HTR-8/SVneo (cell line): ENCODE measurements at regions not wholly inside any gene's neighbourhood (a gene's known extent, or its start where the extent isn't known, plus 50 kb on each side); places are given as distances from the start of the nearest gene placed in this dataset.
"Not testable (repeated sequence)": the region's sequence is repeated elsewhere in the genome, so short reads cannot be mapped to it uniquely, and the experiment has no call there.

ENCODE experiments used
- DNase-seq: peaks from one replicate; pipeline ENCODE4 v3.0.0; 2011; ENCODE audit warnings: low spot score, mixed read lengths; ENCODE audit not compliant: insufficient read length
- FAIRE-seq: peaks from 2 replicates; lab custom pipeline; 2011; peaks lifted over from hg19 to GRCh38; lab: Jason Lieb, UNC

DNA sequence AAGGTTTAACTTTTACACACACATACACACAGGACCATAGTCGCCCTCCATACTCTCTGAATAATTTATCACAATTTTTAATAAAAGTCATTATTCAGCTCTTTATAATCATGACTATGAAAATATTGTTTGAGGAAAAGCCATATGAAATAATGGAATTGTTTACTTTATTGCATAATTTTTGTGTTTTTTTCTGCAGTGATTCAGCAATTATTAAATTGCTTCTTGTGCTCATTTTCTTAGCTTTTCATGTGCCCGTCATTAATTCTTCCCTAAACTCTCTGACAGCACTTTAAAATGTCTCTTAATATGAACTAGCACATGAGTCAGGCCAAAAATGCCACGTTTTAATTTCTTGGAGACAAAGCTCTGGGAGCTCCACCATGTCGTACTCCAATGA is 77.5 kb upstream of the ALX4 start:
- no peak for FAIRE-seq
- no peak for DNase-seq

DNA sequence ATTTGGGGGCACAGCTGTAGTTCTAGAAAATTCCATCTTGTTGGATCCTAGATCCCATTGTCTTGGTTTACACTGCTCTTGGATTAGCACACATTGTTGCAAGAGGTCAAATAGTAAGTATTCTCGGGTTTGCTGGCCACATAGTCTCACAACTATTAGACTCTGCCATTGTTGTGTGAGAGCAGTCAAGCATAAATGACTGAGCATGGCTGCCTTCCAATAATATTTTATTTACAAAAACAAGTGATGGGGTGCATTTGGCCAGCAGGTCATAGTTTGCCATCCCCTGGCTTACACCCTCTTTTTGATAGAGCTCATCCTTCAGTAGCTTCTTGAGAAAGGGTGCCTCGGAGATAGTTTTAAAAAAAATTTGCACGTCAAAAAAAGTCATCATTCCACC is 77.9 kb upstream of the ALX4 start:
- FAIRE-seq (no peak), DNase-seq (no peak)

DNA sequence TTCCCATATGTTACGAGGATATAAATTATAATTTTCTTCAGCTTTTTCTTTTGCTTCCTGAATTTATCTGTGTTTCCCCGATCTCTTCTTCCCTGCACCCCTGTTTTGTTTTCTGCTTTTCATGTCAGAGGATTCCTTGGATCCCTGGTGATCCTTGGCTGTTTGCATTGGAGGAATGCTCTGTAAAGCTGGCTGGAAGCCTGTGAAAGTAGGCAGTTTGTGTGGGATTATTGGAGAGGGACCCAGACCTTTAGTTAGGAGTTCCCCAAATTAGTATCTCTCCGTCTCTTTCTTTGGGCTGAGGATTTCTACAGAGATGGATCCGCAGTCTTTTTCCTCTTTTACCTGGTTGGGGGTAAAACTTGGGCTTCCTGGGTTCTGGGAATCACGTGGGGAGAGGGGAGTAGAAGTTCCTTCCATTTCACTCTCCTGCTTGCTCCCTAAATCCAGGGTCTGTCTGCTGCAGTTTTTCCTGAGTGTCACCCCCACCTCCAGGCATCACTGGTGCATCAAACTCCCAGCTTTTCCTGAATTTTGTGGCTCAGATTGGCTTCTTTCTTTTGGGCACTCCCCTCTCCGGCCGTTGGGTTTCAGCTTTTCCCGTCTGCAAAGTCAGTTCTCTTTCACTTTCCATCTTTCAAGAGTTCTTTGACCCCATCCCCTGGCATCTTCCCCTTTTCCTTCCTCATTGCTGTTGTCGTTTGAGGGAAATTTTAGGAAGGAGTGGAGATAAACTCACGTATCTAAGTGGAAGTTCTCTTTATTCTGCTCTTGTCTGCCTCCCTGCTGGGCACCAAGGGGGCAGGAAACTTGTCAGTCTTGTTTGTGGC is 79.1 kb upstream of the ALX4 start:
- DNase-seq (no peak), FAIRE-seq (no peak)

DNA sequence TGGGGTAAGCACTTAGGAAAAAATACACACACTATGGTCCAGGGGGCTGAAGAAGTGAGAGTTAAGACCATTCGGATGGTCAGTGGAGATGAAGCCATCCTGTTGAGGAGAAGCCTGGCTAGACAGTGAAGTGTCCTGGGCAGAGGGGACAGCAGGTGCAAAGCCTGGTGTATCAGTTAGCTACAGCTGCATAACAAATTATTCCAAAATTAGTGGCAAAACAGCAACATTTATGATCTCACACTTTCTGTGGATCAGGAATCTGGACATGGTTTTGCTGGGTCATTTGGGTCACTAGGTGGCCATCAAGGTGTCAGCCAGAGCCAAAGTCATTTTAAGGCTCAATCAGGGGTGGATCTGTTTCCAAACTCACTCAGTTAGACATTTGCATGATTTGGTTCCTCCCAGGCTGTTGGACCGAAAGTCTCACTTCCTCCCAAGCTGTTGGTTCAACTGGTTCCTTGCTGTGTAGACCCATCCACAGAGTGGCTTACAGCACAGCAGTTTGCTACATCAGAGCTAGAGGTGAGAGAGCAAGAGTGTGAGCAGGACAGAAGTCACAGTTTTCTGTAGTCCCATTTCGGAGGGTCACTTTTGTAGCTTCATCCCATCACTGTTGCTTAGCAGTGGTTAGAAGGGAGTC is 80.1 kb upstream of the ALX4 start:
- DNase-seq, result no peak
- FAIRE-seq, result no peak

DNA sequence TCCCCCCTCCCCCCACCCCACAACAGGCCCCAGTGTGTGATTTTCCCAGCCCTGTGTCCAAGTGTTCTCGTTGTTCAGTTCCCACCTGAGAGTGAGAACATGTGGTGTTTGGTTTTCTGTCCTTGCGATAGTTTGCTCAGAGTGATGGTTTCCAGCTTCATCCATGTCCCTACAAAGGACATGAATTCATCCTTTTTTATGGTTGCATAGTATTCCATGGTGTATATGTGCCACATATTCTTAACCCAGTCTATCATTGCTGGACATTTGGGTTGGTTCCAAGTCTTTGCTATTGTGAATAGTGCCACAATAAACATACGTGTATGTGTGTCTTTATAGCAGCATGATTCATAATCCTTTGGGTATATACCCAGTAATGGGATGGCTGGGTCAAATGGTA is 81.1 kb upstream of the ALX4 start:
- DNase-seq, FAIRE-seq: not testable (repeated sequence)

DNA sequence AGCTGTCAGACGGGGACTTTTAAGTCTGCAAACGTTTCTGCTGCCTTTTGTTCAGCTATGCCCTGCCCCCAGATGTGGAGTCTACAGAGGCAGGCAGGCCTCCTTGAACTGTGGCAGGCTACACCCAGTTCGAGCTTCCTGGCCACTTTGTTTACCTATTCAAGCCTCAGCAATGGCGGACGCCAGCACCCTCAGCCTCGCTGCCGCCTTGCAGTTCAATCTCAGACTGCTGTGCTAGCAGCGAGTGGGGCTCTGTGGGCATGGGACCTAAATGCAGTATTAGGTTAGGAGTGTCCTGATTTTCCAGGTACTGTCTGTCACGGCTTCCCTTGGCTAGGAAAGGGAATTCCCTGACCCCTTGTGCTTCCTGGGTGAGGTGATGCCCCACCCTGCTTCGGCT is 86.8 kb upstream of the ALX4 start:
- FAIRE-seq, DNase-seq: not testable (repeated sequence)

DNA sequence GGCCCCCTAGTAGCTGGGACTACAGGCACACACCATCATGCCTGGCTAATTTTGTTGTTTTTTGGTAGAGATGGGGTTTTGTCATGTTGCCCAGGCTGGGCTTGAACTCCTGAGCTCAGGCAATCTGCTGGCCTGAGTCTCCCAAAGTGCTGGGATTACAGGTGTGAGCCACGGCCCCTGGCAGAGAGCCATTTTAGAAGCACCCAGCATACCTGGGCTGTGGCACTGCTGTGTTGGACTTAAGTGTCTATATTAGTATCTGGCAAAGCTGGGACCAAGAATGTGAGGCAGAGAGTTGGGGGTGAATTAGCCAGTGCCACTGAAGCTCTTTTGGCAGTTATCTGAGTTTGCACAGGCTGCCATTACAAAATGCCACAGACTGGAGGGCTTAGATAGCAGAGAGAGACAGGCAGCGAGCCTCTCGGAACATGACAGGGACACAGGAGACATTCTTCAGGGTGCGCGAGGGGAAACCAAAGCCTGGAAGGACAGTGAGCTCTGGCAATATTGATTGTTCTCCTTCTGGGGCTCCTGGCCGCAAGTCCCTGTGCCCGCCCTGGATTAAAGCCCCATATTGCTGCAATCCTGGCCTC is 87.7 kb upstream of the ALX4 start:
- no peak for FAIRE-seq
- no peak for DNase-seq

DNA sequence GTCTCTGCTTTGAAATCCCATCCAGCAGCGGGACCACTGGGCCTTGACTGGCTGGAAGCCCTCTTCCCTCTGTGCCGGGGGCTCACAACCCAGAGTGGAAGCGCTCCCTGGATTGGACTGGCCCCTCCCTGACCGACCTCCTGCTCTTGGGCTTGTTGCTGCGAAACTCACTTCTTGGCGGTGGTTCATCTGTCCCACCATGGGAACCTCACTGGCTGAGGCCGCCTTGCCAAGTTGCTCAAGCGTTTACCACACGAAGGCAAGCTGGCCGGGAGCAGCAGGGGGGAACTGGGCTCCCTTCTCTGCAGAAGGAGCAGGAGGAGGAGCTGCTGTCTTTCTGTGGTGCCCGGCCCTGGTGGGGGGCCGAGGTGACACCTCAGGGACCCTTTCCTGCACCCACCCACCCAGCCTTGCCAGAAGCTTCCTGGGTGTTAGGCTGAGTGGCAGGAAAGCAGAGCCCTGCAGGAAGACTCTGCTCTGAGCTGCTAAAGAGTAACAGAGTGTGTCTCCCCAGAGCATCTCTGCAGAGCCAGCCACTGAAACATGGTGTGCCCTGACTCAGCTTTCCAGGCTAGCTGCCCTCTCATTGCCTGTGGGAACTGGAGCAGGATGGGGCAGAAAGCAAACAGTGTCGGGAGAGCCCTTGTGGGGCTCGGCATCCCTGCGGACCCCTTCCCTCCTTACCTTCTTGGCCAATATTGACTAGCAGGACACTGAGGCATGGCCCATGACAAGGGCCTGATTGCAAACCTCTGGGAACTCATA is 88.5 kb upstream of the ALX4 start:
- FAIRE-seq (no peak), DNase-seq (no peak)

DNA sequence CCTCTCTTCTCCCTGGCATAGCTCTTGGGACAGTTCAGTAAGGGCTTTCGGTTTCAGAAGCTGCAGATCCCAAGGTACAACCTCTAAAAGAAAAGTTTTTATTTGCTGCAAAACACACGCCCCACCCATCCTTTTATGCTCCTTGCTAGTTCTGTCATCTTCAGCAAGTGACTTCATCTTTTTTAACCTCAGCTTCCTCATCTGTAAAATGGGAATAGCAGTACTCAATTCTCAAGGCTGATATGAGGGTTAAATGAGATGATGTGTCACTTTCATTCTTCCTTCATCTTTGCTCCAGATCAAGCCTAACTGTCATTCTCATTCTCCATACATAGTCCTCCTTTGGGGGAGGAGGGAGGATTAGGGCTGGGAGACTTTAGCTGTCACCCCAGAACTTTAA is 90.0 kb upstream of the ALX4 start:
- FAIRE-seq (no peak), DNase-seq (no peak)

DNA sequence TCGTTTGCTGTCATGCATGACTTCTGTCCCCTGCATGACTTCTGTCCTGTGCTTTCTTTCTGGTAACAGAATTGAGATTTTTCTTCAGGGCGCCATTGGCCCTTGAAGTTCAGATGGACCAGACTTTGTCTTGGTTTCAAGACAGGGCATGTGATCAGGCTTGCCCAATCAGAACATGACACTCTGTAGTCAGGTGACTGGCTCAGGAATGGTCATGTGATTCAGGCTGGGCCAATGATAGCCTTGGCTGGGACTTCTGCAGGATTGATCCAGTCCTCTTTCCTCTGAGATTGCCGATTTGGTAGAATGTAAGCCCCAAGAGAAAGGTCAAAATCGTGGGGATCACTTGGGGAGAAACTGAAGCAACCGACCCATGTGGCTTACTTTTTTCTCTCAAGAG is 90.5 kb upstream of the ALX4 start:
- DNase-seq, result no peak
- no peak for FAIRE-seq

DNA sequence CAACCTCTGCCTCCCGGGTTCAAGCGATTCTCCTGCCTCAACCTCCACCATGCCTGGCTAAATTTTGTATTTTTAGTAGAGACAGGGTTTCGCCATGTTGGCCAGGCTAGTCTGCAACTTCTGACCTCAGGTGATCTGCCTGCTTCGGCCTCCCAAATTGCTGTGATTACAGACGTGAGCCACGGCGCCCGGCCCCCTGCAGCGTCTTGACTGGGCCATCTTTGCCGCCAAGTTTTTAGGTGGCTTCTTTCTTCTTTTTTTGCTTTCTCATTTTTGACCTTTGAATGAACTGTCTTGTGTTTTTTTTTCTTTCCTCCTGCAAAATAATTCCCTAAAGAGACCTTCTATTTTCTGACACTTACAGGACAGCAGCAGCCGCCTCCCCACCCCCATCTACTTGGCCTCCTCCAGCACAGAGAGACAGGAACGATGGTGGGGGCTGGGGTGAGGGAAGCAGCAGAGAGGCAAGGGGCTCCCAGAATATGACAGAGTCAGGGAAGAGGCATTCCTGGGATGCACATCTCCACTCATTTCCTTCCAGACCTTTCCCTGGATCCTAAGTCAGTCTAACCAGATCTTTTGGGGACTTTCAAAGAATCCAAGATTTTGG is 92.6 kb upstream of the ALX4 start:
- DNase-seq, result no peak
- FAIRE-seq, result no peak

DNA sequence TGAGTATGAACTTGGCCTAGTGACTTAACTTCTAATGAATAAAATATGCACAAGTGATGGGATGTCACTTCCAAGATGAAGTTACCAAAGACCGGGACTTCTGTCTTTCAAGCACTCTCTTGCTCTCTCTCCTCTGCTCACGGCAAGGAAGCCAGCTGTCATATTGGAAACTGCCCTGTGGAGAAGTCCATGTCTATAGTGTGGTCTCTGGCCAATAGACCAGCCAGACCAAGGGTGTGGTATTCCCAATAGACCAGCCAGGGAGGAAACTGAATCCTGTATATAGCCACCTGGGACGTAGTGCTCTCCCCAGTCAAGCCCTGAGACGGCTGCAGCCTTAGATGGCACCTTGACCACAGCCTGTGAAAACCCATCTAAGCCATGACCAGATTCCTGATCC is 93.2 kb upstream of the ALX4 start:
- no peak for DNase-seq
- FAIRE-seq, result no peak

DNA sequence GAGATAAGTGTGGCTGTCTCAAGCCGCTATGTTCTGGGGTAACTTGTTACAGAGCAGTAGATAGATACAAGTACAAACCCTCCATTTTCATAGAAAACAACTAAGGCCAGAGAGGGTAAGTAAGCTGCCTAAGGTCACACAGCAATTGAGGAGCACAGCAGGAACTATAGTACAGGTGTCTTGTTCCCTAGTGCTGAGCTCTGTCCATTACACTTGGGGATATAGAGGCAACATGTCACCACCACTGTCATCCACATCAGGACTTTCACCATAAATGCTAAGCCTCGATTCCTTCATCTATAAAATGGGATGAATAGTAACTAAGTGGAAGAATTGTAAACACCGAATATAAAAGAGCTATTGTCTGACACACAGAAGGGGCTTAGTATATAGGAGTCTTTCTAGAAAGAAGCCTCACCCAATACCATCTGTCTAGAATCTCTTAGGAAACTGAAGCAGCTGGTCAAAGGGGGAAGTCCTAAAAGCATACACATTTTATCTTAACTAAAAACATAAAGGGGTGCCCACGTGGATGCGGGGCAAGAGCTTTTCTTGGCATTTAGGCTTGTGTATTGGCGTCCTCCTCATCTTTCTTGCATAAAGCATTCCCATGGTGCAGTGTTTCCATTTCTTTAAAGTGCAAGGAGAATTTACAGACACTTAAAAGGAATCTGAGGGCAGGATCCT is 93.8 kb upstream of the ALX4 start:
- DNase-seq (no peak), FAIRE-seq (no peak)

DNA sequence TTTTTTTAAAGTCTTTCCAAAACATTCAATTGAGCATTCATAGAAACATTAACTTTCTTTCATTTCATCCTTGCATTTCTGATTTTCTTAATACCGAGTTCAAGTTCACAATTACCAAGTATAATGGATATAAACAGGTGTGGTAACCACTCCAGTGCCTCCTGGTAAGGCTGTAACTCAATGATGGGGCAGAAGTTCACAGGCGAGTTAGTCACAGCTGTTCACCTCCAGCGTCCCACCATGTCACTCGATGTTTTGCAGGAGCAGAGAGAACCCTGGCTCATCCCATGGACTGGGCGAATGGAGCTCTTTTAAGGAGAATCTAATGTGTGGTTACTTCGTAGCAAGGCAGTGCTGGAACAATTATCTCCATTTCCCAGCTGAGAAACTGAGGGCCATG is 94.4 kb upstream of the ALX4 start:
- no peak for FAIRE-seq

DNA sequence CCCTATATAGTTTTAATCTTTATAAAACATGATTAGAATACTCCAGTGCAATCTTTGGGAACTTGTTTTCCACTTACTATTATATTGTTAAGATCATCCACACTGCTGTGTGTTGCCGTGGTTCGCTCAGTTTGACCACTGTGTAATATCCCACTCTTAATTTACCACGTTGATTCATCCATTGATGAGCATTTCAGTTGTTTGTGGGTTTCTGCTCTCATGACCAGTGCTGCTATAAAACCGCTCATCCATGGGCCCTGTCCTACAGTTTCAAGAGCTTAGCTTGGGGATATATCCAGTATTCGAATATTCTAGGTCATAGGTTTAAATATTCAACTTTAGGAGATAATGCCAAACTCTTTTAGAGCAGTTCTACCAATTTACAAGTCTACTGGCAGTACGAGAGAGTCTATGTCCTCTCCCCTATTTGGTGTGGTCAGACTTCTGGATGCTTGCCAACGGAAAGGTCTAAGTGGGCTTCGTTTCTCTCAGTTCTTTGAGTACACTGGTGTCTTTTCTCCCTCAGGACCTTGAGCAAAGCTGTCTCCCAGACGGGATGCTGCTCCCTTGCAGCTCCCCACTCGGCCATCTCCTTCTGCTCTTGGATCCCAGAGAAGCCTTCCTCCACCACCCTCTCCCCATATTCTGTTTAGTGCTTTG is 94.9 kb upstream of the ALX4 start:
- DNase-seq (no peak), FAIRE-seq (no peak)

More for the DNA sequence above, 94.4 kb upstream of the ALX4 start:
- no peak for DNase-seq

DNA sequence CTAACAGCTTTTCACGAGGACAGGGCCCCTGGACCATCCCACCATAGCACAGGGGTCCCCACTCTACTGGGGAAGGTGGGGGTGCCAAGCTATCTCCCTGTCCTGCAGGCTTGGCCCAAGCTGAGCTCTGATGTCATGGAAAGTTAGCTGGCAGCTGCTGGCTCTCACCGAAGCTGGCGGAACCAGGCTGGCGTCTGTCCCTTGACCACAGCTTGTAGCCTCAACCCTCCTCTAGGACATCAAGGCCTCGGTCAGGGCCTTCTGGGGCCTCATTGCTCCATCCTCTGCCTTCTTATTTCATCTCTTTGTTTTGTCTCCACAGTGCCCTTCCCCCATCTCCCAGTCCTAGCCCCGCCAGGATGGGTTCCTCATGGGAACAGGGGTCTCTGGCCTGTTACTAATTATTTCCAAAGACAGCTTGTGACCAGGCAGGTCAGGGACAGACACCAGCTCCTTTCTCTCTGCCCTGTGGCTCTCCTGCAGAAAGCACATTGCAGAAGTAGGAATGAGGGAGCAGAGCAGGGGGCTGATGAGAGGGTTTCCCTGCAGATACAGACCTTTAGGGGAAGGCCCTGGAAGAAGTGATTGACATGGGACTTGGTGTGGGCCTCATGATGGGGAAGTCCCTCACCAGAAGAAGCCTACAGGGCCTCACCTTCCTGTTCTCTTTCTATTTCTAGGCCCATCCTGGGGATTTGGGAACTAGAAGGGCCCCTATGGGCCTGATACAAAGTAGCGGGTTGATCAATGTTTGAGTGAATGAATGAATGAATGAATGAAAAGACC is 97.5 kb upstream of the ALX4 start:
- DNase-seq, result no peak
- FAIRE-seq, result no peak

DNA sequence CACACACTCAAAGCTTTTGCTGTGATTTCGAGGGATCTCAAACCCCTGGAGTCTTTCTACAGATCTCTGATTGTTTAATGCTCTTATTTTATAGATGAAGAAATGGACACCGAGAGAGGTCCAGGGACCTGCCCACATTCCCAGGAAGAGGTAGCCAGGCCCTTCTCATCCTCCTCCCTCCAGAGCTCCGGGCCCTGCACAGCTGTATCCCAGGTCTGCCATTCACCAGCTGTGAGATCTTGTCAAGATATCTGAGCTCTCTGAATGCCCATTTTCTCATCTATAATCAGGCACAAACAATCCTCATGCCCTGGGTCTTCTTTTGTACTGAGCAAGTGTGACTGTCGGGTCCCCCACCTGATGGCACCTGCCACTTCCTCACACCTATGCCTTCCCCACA is 98.2 kb upstream of the ALX4 start:
- no peak for DNase-seq
- FAIRE-seq, result no peak

DNA sequence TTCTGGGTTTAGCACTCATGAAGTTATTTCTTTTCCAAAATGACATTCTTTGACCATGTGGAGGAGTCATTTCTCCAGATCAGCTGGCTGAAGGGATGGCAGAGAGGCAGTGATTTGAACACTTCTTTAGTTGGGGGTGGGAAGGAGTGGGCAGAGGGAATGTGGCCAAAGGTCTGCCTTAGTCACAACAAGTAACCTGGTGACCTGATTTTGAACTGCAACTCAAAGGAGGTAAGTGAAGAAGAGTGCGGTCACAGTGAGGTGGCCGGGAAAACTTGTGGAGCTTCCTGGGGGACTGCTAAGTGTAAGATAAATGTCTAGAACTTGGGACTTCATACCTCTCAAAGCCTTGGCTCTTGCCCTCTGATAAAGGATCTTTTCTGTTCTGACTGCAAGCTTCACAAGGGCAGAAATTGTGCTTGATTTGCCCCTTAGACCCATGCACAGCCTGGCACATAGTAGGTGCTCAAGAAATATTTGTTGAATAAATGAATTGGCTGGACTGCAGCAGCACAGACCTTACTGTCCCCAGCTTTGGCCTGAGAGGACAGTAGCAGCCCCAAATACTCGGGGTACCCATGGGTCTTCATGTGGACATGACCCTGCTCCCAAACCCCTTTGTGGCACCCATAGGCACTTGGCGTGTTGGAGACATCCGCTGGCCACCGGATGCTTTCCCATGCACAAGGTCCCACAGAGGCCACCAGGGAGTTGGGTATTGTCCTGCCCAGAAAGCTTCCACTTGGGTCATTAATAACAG is 99.0 kb upstream of the ALX4 start:
- FAIRE-seq, result no peak
- DNase-seq, result no peak
